ENCODE measurements at regions not wholly inside any gene's neighbourhood (a gene's known extent, or its start where the extent isn't known, plus 50 kb on each side); places are given as distances from the start of the nearest gene placed in this dataset.

DNA sequence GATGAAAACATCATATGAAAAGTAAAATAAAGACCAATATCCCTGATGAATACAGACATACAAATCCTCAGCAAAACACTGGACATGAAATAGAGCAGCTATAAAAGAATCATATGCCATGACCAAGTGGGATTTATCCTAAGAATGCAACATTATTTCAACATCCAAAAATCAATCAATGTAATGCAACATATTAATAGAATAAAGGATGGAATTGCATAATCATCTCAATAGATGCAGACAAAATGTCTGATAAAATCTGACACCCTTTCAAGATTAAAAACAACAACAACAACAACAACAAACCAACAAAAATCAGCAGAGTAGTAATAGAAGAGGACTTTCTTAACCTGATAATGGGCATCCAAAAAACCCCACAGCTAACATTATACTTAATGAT is 63.8 kb upstream of the IL1R1 start:
- Histone ChIP-seq H3K4me3 (no peak overlapping the region), H3K36me3 (replicated peaks in 1 of 2; ENCODE audit: insufficient read depth in 1 of 2, low read depth in 2 of 2) (no peaks in the 10 kb centered on the region), H3K4me1 (peaks cover 8% of the 10 kb centered on the region), H3K27ac (no peak overlapping the region), H3K27me3 (no peaks in the 10 kb centered on the region), H3K9me3 (no peaks in the 10 kb centered on the region)
- ATAC-seq (no peak), DNase-seq (no peak)
- no peak for TF ChIP-seq POLR2A (IDR thresholded peaks at IDR 0.05)
- TF ChIP-seq, protein P1, sequence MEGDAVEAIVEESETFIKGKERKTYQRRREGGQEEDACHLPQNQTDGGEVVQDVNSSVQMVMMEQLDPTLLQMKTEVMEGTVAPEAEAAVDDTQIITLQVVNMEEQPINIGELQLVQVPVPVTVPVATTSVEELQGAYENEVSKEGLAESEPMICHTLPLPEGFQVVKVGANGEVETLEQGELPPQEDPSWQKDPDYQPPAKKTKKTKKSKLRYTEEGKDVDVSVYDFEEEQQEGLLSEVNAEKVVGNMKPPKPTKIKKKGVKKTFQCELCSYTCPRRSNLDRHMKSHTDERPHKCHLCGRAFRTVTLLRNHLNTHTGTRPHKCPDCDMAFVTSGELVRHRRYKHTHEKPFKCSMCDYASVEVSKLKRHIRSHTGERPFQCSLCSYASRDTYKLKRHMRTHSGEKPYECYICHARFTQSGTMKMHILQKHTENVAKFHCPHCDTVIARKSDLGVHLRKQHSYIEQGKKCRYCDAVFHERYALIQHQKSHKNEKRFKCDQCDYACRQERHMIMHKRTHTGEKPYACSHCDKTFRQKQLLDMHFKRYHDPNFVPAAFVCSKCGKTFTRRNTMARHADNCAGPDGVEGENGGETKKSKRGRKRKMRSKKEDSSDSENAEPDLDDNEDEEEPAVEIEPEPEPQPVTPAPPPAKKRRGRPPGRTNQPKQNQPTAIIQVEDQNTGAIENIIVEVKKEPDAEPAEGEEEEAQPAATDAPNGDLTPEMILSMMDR (IDR thresholded peaks at IDR 0.05): no peak
- intact Hi-C loops (cut with DNase I): no loop called here

DNA sequence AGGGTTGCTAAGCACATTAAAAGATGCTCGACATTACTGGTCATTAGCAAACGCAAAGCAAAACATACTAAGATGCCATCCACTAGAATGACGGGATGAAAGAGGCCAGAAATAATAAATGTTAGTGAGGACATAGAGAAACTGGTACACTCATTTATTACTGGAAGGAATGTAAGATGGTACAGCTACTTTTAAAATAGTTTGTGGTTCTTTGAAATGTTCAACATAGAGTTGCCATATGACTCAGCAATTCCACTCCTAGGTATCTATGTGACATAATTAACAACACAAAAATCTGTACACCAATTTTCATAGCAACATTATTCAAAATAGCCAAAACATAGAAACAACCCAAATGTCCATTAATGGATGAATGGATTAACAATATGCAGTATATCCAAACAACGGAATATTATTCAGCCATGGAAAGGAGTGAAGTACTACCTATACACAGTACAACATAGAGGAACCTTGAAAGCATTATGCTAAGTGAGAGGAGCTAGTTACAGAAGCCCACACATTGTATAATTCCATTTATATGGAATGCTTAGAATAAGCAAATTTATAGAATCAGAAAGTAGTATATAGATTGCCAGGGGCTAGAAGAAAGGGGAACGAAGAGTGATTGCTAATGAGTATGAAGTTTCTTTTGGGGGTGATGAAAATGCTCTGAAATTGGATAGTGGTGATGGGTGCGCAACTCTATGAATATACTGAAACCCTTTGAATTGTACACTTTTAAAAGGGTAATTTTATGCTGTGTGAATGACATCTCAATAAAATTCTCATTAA is 61.9 kb upstream of the IL1R1 start:
- H3K27ac ChIP-seq: no peak overlapping the region
- TF ChIP-seq, protein P1 (IDR thresholded peaks at IDR 0.05): no peak
- no peak for TF ChIP-seq POLR2A (IDR thresholded peaks at IDR 0.05)
- H3K27me3 ChIP-seq: no peaks in the 10 kb centered on the region
- intact Hi-C loops (cut with DNase I): no loop called here
- ATAC-seq: no peak
- H3K36me3 ChIP-seq (replicated peaks in 1 of 2; ENCODE audit: insufficient read depth in 1 of 2, low read depth in 2 of 2): no peaks in the 10 kb centered on the region
- WGBS, 2 donors: 87 to 92% methylated on average over 6 of the region's 6 CpGs
- H3K4me1 ChIP-seq: peaks cover 8% of the 10 kb centered on the region
- no peak overlapping the region for H3K4me3 ChIP-seq
- no peak for DNase-seq
- H3K9me3 ChIP-seq: no peaks in the 10 kb centered on the region

DNA sequence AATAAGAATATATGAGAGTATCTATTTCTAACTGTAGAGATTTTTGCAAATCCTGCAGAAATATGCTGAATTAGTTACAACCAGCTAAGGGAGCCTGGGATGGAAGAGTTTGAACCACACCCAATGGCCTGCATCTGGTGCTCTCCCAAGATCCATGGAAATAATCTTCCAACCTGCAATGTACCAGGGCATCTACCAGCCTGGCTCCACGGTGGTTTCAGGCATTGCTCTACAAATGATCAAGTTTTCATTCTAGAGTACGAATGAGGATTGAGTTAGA is 61.4 kb upstream of the IL1R1 start:
- DNase-seq (no peak), ATAC-seq (no peak)
- no peaks in the 10 kb centered on the region for H3K27me3 ChIP-seq
- no peaks in the 10 kb centered on the region for H3K9me3 ChIP-seq
- WGBS, 2 donors: 62 to 89% methylated on average over 2 of the region's 2 CpGs
- intact Hi-C loops (cut with DNase I): no loop called here
- no peak for TF ChIP-seq POLR2A (IDR thresholded peaks at IDR 0.05)
- TF ChIP-seq, protein P1 (IDR thresholded peaks at IDR 0.05): no peak
- H3K4me3 ChIP-seq: no peak overlapping the region
- H3K27ac ChIP-seq: no peak overlapping the region
- no peaks in the 10 kb centered on the region for H3K36me3 ChIP-seq (replicated peaks in 1 of 2; ENCODE audit: insufficient read depth in 1 of 2, low read depth in 2 of 2)
- peaks cover 8% of the 10 kb centered on the region for H3K4me1 ChIP-seq

DNA sequence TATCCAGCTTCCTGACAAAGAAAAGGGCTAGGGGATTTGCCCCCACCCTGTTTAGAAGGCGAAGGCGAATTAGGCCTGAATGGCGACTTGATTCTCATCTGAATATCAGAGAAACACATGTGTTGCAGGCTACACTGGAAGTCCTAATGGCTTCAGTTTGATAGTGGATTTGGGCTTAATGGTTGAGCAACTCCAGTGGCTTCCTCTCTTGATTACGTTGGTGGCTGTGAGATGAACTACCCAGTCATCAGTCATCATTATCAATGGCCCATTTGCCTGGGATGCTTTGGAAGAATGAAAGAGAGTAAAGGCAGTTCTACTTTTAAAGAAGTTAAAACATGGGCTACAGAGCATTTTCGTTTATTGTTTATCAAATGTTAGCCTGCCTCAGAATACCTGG is 60.9 kb upstream of the IL1R1 start:
- ATAC-seq: no peak
- Histone ChIP-seq H3K27me3 (no peaks in the 10 kb centered on the region), H3K9me3 (no peaks in the 10 kb centered on the region), H3K36me3 (replicated peaks in 1 of 2; ENCODE audit: insufficient read depth in 1 of 2, low read depth in 2 of 2) (no peaks in the 10 kb centered on the region), H3K27ac (no peak overlapping the region), H3K4me1 (peaks cover 8% of the 10 kb centered on the region), H3K4me3 (no peak overlapping the region)
- TF ChIP-seq, protein P1 (IDR thresholded peaks at IDR 0.05): no peak
- no peak for TF ChIP-seq POLR2A (IDR thresholded peaks at IDR 0.05)
- 79 to 80% methylated on average over 5 of the region's 5 CpGs for WGBS, 2 donors
- intact Hi-C loops (cut with DNase I): no loop called here
- no peak for DNase-seq

Measured in body of pancreas (tissue), 4 donors.